Ishikawa (cell line): ENCODE measurements at regions not wholly inside any gene's neighbourhood (a gene's known extent, or its start where the extent isn't known, plus 50 kb on each side); places are given as distances from the start of the nearest gene placed in this dataset.

ENCODE experiments used
- CEBPB ChIP-seq: IDR thresholded peaks from 2 replicates; pipeline ENCODE4 v1.6.1; 2012
- CREB1 ChIP-seq: IDR thresholded peaks from 2 replicates; pipeline ENCODE4 v1.6.1; 2012; ENCODE audit warnings: low read depth
- EGR1 ChIP-seq: IDR thresholded peaks from 2 replicates; pipeline ENCODE4 v1.6.1; 2012
- EP300 ChIP-seq: IDR thresholded peaks from 2 replicates; pipeline ENCODE4 v1.6.1; 2012; ENCODE audit warnings: borderline replicate concordance
- FOXM1 ChIP-seq: IDR thresholded peaks from 2 replicates; pipeline ENCODE4 v1.6.1; 2012; ENCODE audit warnings: low read depth, borderline replicate concordance
- MAX ChIP-seq: IDR thresholded peaks from 2 replicates; pipeline ENCODE4 v1.6.1; 2012
- NFIC ChIP-seq: IDR thresholded peaks from 2 replicates; pipeline ENCODE4 v1.6.1; 2012
- RAD21 ChIP-seq: IDR thresholded peaks from 2 replicates; pipeline ENCODE4 v1.6.1; 2012; ENCODE audit warnings: low read depth
- REST ChIP-seq: IDR thresholded peaks from 2 replicates; pipeline ENCODE4 v1.6.1; 2012; ENCODE audit warnings: low read depth, mild to moderate bottlenecking
- TAF1 ChIP-seq: IDR thresholded peaks from 2 replicates; pipeline ENCODE4 v1.6.1; 2012; ENCODE audit warnings: low read depth, mild to moderate bottlenecking
- TCF12 ChIP-seq: IDR thresholded peaks from 2 replicates; pipeline ENCODE4 v1.6.1; 2012; ENCODE audit warnings: low read depth
- TEAD4 ChIP-seq: IDR thresholded peaks from 2 replicates; pipeline ENCODE4 v1.6.1; 2012
- USF1 ChIP-seq: IDR thresholded peaks from 2 replicates; pipeline ENCODE4 v1.6.1; 2012
- YY1 ChIP-seq: IDR thresholded peaks from 2 replicates; pipeline ENCODE4 v1.6.1; 2012; ENCODE audit warnings: low read depth
- ZBTB7A ChIP-seq: IDR thresholded peaks from 2 replicates; pipeline ENCODE4 v1.6.1; 2012; ENCODE audit warnings: low read depth

GRCh38 chr4:137651128-137651527 is 118.8 kb upstream of the PCDH18 start:
- TF ChIP-seq USF1 (no peak), MAX (no peak), TCF12 (no peak), REST (no peak), EP300 (no peak), RAD21 (no peak), YY1 (no peak), CEBPB (no peak), ZBTB7A (no peak)

- no peak for TF ChIP-seq ZBTB7A
- no peak for TF ChIP-seq RAD21
- no peak for TF ChIP-seq CEBPB
- no peak for TF ChIP-seq EP300
- TF ChIP-seq MAX = no peak
- TF ChIP-seq REST = no peak
- TF ChIP-seq TEAD4 = no peak
- no peak for TF ChIP-seq TAF1
- TF ChIP-seq TCF12 = no peak
- TF ChIP-seq USF1 = no peak
- no peak for TF ChIP-seq NFIC
- no peak for TF ChIP-seq EGR1
Measured at GRCh38 chr4:137649711-137650450, 117.6 kb upstream of the PCDH18 start.

GRCh38 chr4:137648531-137648930 is 116.2 kb upstream of the PCDH18 start:
- TF ChIP-seq EGR1 (no peak), TCF12 (no peak), CREB1 (no peak), CEBPB (no peak), MAX (no peak), ZBTB7A (no peak), EP300 (no peak), TAF1 (no peak), NFIC (no peak), REST (no peak), TEAD4 (no peak), RAD21 (no peak), USF1 (no peak), FOXM1 (no peak), YY1 (no peak)

- TF ChIP-seq EGR1 = no peak
- TF ChIP-seq TEAD4 = no peak
- TF ChIP-seq NFIC = no peak
- no peak for TF ChIP-seq USF1
- no peak for TF ChIP-seq RAD21
Measured at GRCh38 chr4:137647375-137647774, 115.1 kb upstream of the PCDH18 start.
